ENCODE measurements at regions not wholly inside any gene's neighbourhood (a gene's known extent, or its start where the extent isn't known, plus 50 kb on each side); places are given as distances from the start of the nearest gene placed in this dataset.

DNA sequence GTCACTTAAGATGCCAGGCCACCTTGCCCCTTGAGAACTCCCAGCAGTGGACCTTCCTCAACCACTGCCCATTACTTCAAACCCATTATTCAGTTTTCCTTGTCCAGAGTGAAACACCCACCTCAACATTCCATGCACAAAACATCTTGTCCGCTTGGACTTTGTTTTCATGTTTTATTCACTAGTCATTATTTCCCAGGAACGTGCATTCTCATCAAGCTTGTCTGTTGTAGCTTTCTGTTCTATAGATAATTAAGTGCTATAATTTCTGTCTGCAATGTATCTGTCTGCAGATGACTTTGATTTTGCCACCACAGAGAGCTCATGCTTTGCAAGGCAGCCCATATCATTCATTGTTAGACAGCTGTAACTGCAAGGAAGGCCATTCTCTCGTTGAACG, 117.4 kb downstream of the RAB18 start:
- no peak overlapping the region for H2AFZ ChIP-seq (ENCODE audit: low read length)
- H3K27me3 ChIP-seq (ENCODE audit: control insufficient read depth in 1 of 2, insufficient read depth in 2 of 2, low read length in 2 of 2) = peaks cover 0 to 59% of the 10 kb centered on the region in 2 experiments; a peak in 2 of 5 replicates
- H3K9me3 ChIP-seq (ENCODE audit: low read length) = no peaks in the 10 kb centered on the region
- intact Hi-C loops (cut with micrococcal nuclease; ENCODE audit: unreplicated experiment) (no loop called here), in situ Hi-C loops (cut with HindIII; ENCODE audit: extremely low pct_ligation_motif_present, low pct_unique_long_range_greater_than_20kb) (no loop called here)
- POLR2A ChIA-PET = no interaction called here
- CTCF ChIA-PET (ENCODE audit: low intra/inter-chr PET ratio, low total read pairs) = no interaction called here
- no peak overlapping the region for H3K4me3 ChIP-seq (replicated peaks in 1 of 3; ENCODE audit: insufficient read depth in 1 of 3, low read depth in 2 of 3, low read length in 3 of 3)
- TF ChIP-seq, protein P1, sequence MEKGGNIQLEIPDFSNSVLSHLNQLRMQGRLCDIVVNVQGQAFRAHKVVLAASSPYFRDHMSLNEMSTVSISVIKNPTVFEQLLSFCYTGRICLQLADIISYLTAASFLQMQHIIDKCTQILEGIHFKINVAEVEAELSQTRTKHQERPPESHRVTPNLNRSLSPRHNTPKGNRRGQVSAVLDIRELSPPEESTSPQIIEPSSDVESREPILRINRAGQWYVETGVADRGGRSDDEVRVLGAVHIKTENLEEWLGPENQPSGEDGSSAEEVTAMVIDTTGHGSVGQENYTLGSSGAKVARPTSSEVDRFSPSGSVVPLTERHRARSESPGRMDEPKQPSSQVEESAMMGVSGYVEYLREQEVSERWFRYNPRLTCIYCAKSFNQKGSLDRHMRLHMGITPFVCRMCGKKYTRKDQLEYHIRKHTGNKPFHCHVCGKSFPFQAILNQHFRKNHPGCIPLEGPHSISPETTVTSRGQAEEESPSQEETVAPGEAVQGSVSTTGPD (CRISPR knock-in tag; IDR thresholded peaks at IDR 0.05) = no peak
- no peak for TF ChIP-seq ZNF549 (CRISPR knock-in tag; IDR thresholded peaks at IDR 0.05)
- no peaks in the 10 kb centered on the region for H3K36me3 ChIP-seq (replicated peaks in 1 of 2; ENCODE audit: control insufficient read depth in 1 of 2, insufficient read depth in 2 of 2, low read length in 2 of 2)
- DNase-seq (ENCODE audit: low spot score) = no peak
- no peak overlapping the region for H3K4me2 ChIP-seq (ENCODE audit: low read depth, low read length)
- no peaks in the 10 kb centered on the region for H4K20me1 ChIP-seq (ENCODE audit: insufficient read depth, low read length)
- 15% methylated on average over 4 of the region's 4 CpGs for WGBS (ENCODE audit: low lambda C conversion rate)
- no peak overlapping the region for H3K9ac ChIP-seq (ENCODE audit: insufficient read depth, low read depth, low read length)
- FAIRE-seq = no peak
- no TSS peak for BruUV-seq (replicated peaks)
- ATAC-seq = no peak
- no peaks in the 10 kb centered on the region for H3K79me2 ChIP-seq (ENCODE audit: insufficient read depth, low read length)
- no peak overlapping the region for H3K27ac ChIP-seq (ENCODE audit: extremely low read length, insufficient read depth, low read length)
- H3K4me1 ChIP-seq (ENCODE audit: insufficient read depth, low read length) = no peaks in the 10 kb centered on the region

DNA sequence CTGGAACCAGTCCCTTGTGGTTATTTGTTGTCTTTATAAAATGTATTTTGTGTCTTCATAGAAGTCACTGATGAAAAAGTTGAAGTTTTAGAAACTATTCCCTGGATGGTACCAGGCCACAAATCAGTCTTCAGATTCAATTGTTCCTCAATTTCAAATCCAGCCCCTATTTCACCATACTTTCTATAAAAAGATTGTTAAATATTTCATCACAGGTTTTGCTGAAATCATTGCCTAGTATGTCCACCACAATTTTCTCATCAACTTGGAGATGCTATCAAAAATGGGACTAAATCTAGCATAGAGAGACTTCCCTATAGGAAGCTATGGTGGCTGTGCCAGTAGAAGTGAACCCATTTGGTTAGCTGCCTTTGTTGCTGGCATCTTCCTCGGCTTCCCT, 118.5 kb downstream of the RAB18 start:
- Histone ChIP-seq H3K4me1 (ENCODE audit: insufficient read depth, low read length) (no peaks in the 10 kb centered on the region), H3K36me3 (replicated peaks in 1 of 2; ENCODE audit: control insufficient read depth in 1 of 2, insufficient read depth in 2 of 2, low read length in 2 of 2) (no peaks in the 10 kb centered on the region), H3K9ac (ENCODE audit: insufficient read depth, low read depth, low read length) (no peak overlapping the region), H3K27ac (ENCODE audit: extremely low read length, insufficient read depth, low read length) (no peak overlapping the region), H3K27me3 (ENCODE audit: control insufficient read depth in 1 of 2, insufficient read depth in 2 of 2, low read length in 2 of 2) (peaks cover 0 to 55% of the 10 kb centered on the region in 2 experiments; a peak in 3 of 5 replicates), H3K9me3 (ENCODE audit: low read length) (no peaks in the 10 kb centered on the region), H3K4me3 (replicated peaks in 1 of 3; ENCODE audit: insufficient read depth in 1 of 3, low read depth in 2 of 3, low read length in 3 of 3) (no peak overlapping the region), H3K79me2 (ENCODE audit: insufficient read depth, low read length) (no peaks in the 10 kb centered on the region), H4K20me1 (ENCODE audit: insufficient read depth, low read length) (no peaks in the 10 kb centered on the region), H2AFZ (ENCODE audit: low read length) (no peak overlapping the region), H3K4me2 (ENCODE audit: low read depth, low read length) (no peak overlapping the region)
- no peak for ATAC-seq
- BruUV-seq (replicated peaks) = no TSS peak
- WGBS (ENCODE audit: low lambda C conversion rate) = 0% methylated on average over 1 of the region's 1 CpG
- in situ Hi-C loops (cut with HindIII; ENCODE audit: extremely low pct_ligation_motif_present, low pct_unique_long_range_greater_than_20kb) (no loop called here), intact Hi-C loops (cut with micrococcal nuclease; ENCODE audit: unreplicated experiment) (no loop called here)
- CTCF ChIA-PET (ENCODE audit: low intra/inter-chr PET ratio, low total read pairs) = no interaction called here
- POLR2A ChIA-PET = no interaction called here
- no peak for FAIRE-seq
- no peak for DNase-seq (ENCODE audit: low spot score)
- TF ChIP-seq ZNF207 (IDR thresholded peaks at IDR 0.05; ENCODE audit: borderline replicate concordance) = no peak
- no peak for TF ChIP-seq HIVEP1 (CRISPR knock-in tag; IDR thresholded peaks at IDR 0.05)
- TF ChIP-seq, protein P2, sequence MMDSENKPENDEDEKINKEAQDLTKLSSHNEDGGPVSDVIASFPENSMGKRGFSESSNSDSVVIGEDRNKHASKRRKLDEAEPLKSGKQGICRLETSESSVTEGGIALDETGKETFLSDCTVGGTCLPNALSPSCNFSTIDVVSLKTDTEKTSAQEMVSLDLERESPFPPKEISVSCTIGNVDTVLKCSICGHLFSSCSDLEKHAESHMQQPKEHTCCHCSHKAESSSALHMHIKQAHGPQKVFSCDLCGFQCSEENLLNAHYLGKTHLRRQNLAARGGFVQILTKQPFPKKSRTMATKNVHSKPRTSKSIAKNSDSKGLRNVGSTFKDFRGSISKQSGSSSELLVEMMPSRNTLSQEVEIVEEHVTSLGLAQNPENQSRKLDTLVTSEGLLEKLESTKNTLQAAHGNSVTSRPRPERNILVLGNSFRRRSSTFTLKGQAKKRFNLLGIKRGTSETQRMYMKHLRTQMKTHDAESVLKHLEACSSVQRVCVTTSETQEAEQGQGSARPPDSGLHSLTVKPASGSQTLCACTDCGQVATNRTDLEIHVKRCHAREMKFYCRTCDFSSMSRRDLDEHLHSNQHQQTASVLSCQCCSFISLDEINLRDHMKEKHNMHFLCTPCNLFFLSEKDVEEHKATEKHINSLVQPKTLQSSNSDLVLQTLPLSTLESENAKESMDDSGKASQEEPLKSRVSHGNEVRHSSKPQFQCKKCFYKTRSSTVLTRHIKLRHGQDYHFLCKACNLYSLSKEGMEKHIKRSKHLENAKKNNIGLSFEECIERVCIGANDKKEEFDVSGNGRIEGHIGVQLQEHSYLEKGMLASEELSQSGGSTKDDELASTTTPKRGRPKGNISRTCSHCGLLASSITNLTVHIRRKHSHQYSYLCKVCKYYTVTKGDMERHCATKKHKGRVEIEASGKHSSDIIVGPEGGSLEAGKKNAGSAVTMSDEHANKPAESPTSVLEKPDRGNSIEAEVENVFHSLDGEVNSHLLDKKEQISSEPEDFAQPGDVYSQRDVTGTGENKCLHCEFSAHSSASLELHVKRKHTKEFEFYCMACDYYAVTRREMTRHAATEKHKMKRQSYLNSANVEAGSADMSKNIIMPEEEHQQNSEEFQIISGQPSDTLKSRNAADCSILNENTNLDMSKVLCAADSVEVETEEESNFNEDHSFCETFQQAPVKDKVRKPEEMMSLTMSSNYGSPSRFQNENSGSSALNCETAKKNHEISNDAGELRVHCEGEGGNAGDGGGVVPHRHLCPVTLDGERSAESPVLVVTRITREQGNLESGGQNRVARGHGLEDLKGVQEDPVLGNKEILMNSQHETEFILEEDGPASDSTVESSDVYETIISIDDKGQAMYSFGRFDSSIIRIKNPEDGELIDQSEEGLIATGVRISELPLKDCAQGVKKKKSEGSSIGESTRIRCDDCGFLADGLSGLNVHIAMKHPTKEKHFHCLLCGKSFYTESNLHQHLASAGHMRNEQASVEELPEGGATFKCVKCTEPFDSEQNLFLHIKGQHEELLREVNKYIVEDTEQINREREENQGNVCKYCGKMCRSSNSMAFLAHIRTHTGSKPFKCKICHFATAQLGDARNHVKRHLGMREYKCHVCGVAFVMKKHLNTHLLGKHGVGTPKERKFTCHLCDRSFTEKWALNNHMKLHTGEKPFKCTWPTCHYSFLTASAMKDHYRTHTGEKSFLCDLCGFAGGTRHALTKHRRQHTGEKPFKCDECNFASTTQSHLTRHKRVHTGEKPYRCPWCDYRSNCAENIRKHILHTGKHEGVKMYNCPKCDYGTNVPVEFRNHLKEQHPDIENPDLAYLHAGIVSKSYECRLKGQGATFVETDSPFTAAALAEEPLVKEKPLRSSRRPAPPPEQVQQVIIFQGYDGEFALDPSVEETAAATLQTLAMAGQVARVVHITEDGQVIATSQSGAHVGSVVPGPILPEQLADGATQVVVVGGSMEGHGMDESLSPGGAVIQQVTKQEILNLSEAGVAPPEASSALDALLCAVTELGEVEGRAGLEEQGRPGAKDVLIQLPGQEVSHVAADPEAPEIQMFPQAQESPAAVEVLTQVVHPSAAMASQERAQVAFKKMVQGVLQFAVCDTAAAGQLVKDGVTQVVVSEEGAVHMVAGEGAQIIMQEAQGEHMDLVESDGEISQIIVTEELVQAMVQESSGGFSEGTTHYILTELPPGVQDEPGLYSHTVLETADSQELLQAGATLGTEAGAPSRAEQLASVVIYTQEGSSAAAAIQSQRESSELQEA (CRISPR knock-in tag; IDR thresholded peaks at IDR 0.05; ENCODE audit: not compliant biosample characterization) = no peak
- no peak for TF ChIP-seq ETV6 (CRISPR knock-in tag; conservative IDR thresholded peaks at IDR 0.05)
- TF ChIP-seq KLF6 (CRISPR knock-in tag; IDR thresholded peaks at IDR 0.05) = no peak
- TF ChIP-seq ZC3H4 (CRISPR knock-in tag; IDR thresholded peaks at IDR 0.05; ENCODE audit: borderline replicate concordance) = no peak
- TF ChIP-seq NBN (conservative IDR thresholded peaks at IDR 0.05) = no peak
- TF ChIP-seq ZBTB3 (CRISPR knock-in tag; IDR thresholded peaks at IDR 0.05; ENCODE audit: borderline replicate concordance, low read depth) = no peak

Data from HepG2 (cell line).